ENCODE measurements at regions not wholly inside any gene's neighbourhood (a gene's known extent, or its start where the extent isn't known, plus 50 kb on each side); places are given as distances from the start of the nearest gene placed in this dataset.
"Not testable (repeated sequence)": the region's sequence is repeated elsewhere in the genome, so short reads cannot be mapped to it uniquely, and the experiment has no call there.

GRCh38 chr14:85333841-85334240 is 196.1 kb upstream of the FLRT2 start:
- no peak for DNase-seq
- Mint-ChIP-seq H3K27ac (no peak overlapping the region), H3K4me3 (no peak overlapping the region), H3K27me3 (no peaks in the 10 kb centered on the region), H3K9me3 (no peaks in the 10 kb centered on the region), H3K36me3 (no peaks in the 10 kb centered on the region), H3K4me1 (no peaks in the 10 kb centered on the region)
- ATAC-seq (ENCODE audit: low read depth in 2 of 2) = no peak

- Mint-ChIP-seq H3K36me3 (no peaks in the 10 kb centered on the region), H3K27ac (no peak overlapping the region), H3K27me3 (no peaks in the 10 kb centered on the region), H3K4me3 (no peak overlapping the region), H3K4me1 (no peaks in the 10 kb centered on the region), H3K9me3 (no peaks in the 10 kb centered on the region)
- DNase-seq = no peak
- no peak for ATAC-seq (ENCODE audit: low read depth in 2 of 2)
These were observed 195.6 kb upstream of the FLRT2 start for GRCh38 chr14:85334316-85334715.

- DNase-seq (no peak), ATAC-seq (ENCODE audit: low read depth in 2 of 2) (no peak)
- Mint-ChIP-seq H3K27ac (no peak overlapping the region), H3K4me1 (no peaks in the 10 kb centered on the region), H3K36me3 (no peaks in the 10 kb centered on the region), H3K9me3 (peaks cover 0 to 3% (median 0%) of the 10 kb centered on the region in 7 donors), H3K27me3 (no peaks in the 10 kb centered on the region), H3K4me3 (no peak overlapping the region)
These were observed 193.7 kb upstream of the FLRT2 start for GRCh38 chr14:85336257-85336656.

GRCh38 chr14:85336817-85337216 is 193.1 kb upstream of the FLRT2 start:
- H3K27ac Mint-ChIP-seq = no peak overlapping the region
- H3K9me3 Mint-ChIP-seq = peaks cover 0 to 3% (median 0%) of the 10 kb centered on the region in 7 donors
- no peak overlapping the region for H3K4me3 Mint-ChIP-seq
- no peaks in the 10 kb centered on the region for H3K36me3 Mint-ChIP-seq
- DNase-seq (no peak), ATAC-seq (ENCODE audit: low read depth in 2 of 2) (no peak)
- no peaks in the 10 kb centered on the region for H3K27me3 Mint-ChIP-seq
- H3K4me1 Mint-ChIP-seq = no peaks in the 10 kb centered on the region

- Mint-ChIP-seq H3K27me3 (no peaks in the 10 kb centered on the region), H3K4me3 (no peak overlapping the region), H3K4me1 (no peaks in the 10 kb centered on the region), H3K36me3 (no peaks in the 10 kb centered on the region), H3K27ac (no peak overlapping the region), H3K9me3 (peaks cover 0 to 3% (median 0%) of the 10 kb centered on the region in 7 donors)
- ATAC-seq (ENCODE audit: low read depth in 2 of 2) (no peak), DNase-seq (no peak)
These were observed 191.0 kb upstream of the FLRT2 start for GRCh38 chr14:85338895-85339294.

- DNase-seq (no peak), ATAC-seq (ENCODE audit: low read depth in 2 of 2) (no peak)
- Mint-ChIP-seq H3K9me3 (peaks cover 0 to 4% (median 0%) of the 10 kb centered on the region in 7 donors), H3K4me1 (no peaks in the 10 kb centered on the region), H3K27me3 (no peaks in the 10 kb centered on the region), H3K27ac (no peak overlapping the region), H3K36me3 (no peaks in the 10 kb centered on the region), H3K4me3 (no peak overlapping the region)
These were observed 186.9 kb upstream of the FLRT2 start for GRCh38 chr14:85342858-85343607.

GRCh38 chr14:85344171-85344570 is 185.8 kb upstream of the FLRT2 start:
- no peak for DNase-seq
- no peaks in the 10 kb centered on the region for H3K4me1 Mint-ChIP-seq
- no peak overlapping the region for H3K4me3 Mint-ChIP-seq
- no peaks in the 10 kb centered on the region for H3K27me3 Mint-ChIP-seq
- H3K27ac Mint-ChIP-seq = no peak overlapping the region
- ATAC-seq (ENCODE audit: low read depth in 2 of 2) = no peak
- no peaks in the 10 kb centered on the region for H3K36me3 Mint-ChIP-seq
- peaks cover 0 to 7% (median 0%) of the 10 kb centered on the region in 7 donors for H3K9me3 Mint-ChIP-seq

- no peak overlapping the region for H3K4me3 Mint-ChIP-seq
These were observed 184.9 kb upstream of the FLRT2 start for GRCh38 chr14:85344847-85345570.

GRCh38 chr14:85350667-85351066 is 179.3 kb upstream of the FLRT2 start:
- H3K27me3 Mint-ChIP-seq = no peaks in the 10 kb centered on the region
- H3K27ac Mint-ChIP-seq = no peak overlapping the region
- peaks cover 0 to 16% (median 9%) of the 10 kb centered on the region in 7 donors for H3K9me3 Mint-ChIP-seq
- H3K36me3 Mint-ChIP-seq = no peaks in the 10 kb centered on the region
- H3K4me1 Mint-ChIP-seq = no peaks in the 10 kb centered on the region
- ATAC-seq (ENCODE audit: low read depth in 2 of 2) = no peak
- DNase-seq = no peak
- no peak overlapping the region for H3K4me3 Mint-ChIP-seq

More at GRCh38 chr14:85344847-85345570, 184.9 kb upstream of the FLRT2 start:
- H3K36me3 Mint-ChIP-seq = no peaks in the 10 kb centered on the region
- DNase-seq (no peak), ATAC-seq (ENCODE audit: low read depth in 2 of 2) (no peak)
- no peaks in the 10 kb centered on the region for H3K4me1 Mint-ChIP-seq
- H3K9me3 Mint-ChIP-seq = peaks cover 0 to 7% (median 0%) of the 10 kb centered on the region in 7 donors
- H3K27ac Mint-ChIP-seq = no peak overlapping the region
- no peaks in the 10 kb centered on the region for H3K27me3 Mint-ChIP-seq

- H3K4me1 Mint-ChIP-seq; ATAC-seq (ENCODE audit: low read depth in 2 of 2); DNase-seq; H3K27ac Mint-ChIP-seq; H3K4me3 Mint-ChIP-seq; H3K27me3 Mint-ChIP-seq; H3K36me3 Mint-ChIP-seq: not testable (repeated sequence)
- H3K9me3 Mint-ChIP-seq = peaks cover 0 to 12% (median 10%) of the 10 kb centered on the region in 7 donors
These were observed 177.4 kb upstream of the FLRT2 start for GRCh38 chr14:85352588-85352987.

- no peaks in the 10 kb centered on the region for H3K4me1 Mint-ChIP-seq
- H3K9me3 Mint-ChIP-seq = peaks cover 0 to 12% (median 7%) of the 10 kb centered on the region in 7 donors
- no peak for DNase-seq
- ATAC-seq (ENCODE audit: low read depth in 2 of 2) = no peak
- no peaks in the 10 kb centered on the region for H3K36me3 Mint-ChIP-seq
- no peak overlapping the region for H3K4me3 Mint-ChIP-seq
- H3K27ac Mint-ChIP-seq = no peak overlapping the region
- no peaks in the 10 kb centered on the region for H3K27me3 Mint-ChIP-seq
These were observed 172.8 kb upstream of the FLRT2 start for GRCh38 chr14:85357120-85357519.

GRCh38 chr14:85358136-85358785 is 171.7 kb upstream of the FLRT2 start:
- Mint-ChIP-seq H3K4me1 (no peaks in the 10 kb centered on the region), H3K36me3 (no peaks in the 10 kb centered on the region), H3K9me3 (peaks cover 0 to 12% (median 6%) of the 10 kb centered on the region in 7 donors), H3K27me3 (no peaks in the 10 kb centered on the region), H3K27ac (no peak overlapping the region), H3K4me3 (no peak overlapping the region)
- no peak for ATAC-seq (ENCODE audit: low read depth in 2 of 2)
- no peak for DNase-seq

- no peaks in the 10 kb centered on the region for H3K27me3 Mint-ChIP-seq
- H3K4me3 Mint-ChIP-seq = no peak overlapping the region
- DNase-seq (no peak), ATAC-seq (ENCODE audit: low read depth in 2 of 2) (no peak)
- no peaks in the 10 kb centered on the region for H3K4me1 Mint-ChIP-seq
- peaks cover 0 to 8% (median 3%) of the 10 kb centered on the region in 7 donors for H3K9me3 Mint-ChIP-seq
- H3K27ac Mint-ChIP-seq = no peak overlapping the region
- no peaks in the 10 kb centered on the region for H3K36me3 Mint-ChIP-seq
These were observed 170.4 kb upstream of the FLRT2 start for GRCh38 chr14:85359505-85359904.

- Mint-ChIP-seq H3K27ac (no peak overlapping the region), H3K4me1 (no peaks in the 10 kb centered on the region), H3K4me3 (no peak overlapping the region), H3K36me3 (no peaks in the 10 kb centered on the region), H3K9me3 (peaks cover 0 to 8% (median 4%) of the 10 kb centered on the region in 7 donors), H3K27me3 (no peaks in the 10 kb centered on the region)
- DNase-seq (no peak), ATAC-seq (ENCODE audit: low read depth in 2 of 2) (no peak)
These were observed 166.6 kb upstream of the FLRT2 start for GRCh38 chr14:85363358-85363757.
